ENCODE measurements at regions not wholly inside any gene's neighbourhood (a gene's known extent, or its start where the extent isn't known, plus 50 kb on each side); places are given as distances from the start of the nearest gene placed in this dataset.

DNA sequence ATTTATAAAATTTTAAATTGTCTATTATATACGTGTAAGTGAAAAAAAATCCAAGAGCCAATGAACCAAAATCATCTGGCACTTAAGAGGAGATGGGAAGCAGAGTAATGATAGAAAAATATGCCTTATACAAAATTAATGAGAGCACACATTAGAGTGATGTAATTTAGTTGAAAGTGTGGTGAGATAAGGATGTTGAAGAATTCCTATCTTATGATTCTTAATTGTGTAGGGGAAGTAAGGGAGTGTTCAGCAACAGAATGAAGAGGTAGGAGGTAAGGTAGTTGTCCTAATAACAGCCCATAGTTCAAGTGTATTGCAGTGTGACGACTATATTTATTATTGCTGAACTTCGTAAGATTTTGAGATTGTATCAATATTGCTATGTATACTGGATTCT is 843.4 kb upstream of the FLRT2 start:
- TF ChIP-seq, protein P1, sequence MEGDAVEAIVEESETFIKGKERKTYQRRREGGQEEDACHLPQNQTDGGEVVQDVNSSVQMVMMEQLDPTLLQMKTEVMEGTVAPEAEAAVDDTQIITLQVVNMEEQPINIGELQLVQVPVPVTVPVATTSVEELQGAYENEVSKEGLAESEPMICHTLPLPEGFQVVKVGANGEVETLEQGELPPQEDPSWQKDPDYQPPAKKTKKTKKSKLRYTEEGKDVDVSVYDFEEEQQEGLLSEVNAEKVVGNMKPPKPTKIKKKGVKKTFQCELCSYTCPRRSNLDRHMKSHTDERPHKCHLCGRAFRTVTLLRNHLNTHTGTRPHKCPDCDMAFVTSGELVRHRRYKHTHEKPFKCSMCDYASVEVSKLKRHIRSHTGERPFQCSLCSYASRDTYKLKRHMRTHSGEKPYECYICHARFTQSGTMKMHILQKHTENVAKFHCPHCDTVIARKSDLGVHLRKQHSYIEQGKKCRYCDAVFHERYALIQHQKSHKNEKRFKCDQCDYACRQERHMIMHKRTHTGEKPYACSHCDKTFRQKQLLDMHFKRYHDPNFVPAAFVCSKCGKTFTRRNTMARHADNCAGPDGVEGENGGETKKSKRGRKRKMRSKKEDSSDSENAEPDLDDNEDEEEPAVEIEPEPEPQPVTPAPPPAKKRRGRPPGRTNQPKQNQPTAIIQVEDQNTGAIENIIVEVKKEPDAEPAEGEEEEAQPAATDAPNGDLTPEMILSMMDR (tag by site-specific recombination; IDR thresholded peaks at IDR 0.05) = no peak
- TF ChIP-seq ZNF302 (tag by site-specific recombination; IDR thresholded peaks at IDR 0.05; ENCODE audit: low read depth) (no peak), ZNF677 (tag by site-specific recombination; IDR thresholded peaks at IDR 0.05) (no peak), YY1 (tag by site-specific recombination; IDR thresholded peaks at IDR 0.05) (no peak), ZNF660 (tag by site-specific recombination; IDR thresholded peaks at IDR 0.05) (no peak), GLIS1 (tag by site-specific recombination; IDR thresholded peaks at IDR 0.05) (no peak), ZSCAN16 (tag by site-specific recombination; IDR thresholded peaks at IDR 0.05) (no peak), ZNF37A (tag by site-specific recombination; IDR thresholded peaks at IDR 0.05) (no peak), ZNF585B (tag by site-specific recombination; IDR thresholded peaks at IDR 0.05) (no peak), ZBTB7A (tag by site-specific recombination; IDR thresholded peaks at IDR 0.05; ENCODE audit: low read depth) (no peak)
- TF ChIP-seq, protein P2, sequence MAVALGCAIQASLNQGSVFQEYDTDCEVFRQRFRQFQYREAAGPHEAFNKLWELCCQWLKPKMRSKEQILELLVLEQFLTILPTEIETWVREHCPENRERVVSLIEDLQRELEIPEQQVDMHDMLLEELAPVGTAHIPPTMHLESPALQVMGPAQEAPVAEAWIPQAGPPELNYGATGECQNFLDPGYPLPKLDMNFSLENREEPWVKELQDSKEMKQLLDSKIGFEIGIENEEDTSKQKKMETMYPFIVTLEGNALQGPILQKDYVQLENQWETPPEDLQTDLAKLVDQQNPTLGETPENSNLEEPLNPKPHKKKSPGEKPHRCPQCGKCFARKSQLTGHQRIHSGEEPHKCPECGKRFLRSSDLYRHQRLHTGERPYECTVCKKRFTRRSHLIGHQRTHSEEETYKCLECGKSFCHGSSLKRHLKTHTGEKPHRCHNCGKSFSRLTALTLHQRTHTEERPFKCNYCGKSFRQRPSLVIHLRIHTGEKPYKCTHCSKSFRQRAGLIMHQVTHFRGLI (tag by site-specific recombination; IDR thresholded peaks at IDR 0.05) = no peak
- TF ChIP-seq, protein P3, sequence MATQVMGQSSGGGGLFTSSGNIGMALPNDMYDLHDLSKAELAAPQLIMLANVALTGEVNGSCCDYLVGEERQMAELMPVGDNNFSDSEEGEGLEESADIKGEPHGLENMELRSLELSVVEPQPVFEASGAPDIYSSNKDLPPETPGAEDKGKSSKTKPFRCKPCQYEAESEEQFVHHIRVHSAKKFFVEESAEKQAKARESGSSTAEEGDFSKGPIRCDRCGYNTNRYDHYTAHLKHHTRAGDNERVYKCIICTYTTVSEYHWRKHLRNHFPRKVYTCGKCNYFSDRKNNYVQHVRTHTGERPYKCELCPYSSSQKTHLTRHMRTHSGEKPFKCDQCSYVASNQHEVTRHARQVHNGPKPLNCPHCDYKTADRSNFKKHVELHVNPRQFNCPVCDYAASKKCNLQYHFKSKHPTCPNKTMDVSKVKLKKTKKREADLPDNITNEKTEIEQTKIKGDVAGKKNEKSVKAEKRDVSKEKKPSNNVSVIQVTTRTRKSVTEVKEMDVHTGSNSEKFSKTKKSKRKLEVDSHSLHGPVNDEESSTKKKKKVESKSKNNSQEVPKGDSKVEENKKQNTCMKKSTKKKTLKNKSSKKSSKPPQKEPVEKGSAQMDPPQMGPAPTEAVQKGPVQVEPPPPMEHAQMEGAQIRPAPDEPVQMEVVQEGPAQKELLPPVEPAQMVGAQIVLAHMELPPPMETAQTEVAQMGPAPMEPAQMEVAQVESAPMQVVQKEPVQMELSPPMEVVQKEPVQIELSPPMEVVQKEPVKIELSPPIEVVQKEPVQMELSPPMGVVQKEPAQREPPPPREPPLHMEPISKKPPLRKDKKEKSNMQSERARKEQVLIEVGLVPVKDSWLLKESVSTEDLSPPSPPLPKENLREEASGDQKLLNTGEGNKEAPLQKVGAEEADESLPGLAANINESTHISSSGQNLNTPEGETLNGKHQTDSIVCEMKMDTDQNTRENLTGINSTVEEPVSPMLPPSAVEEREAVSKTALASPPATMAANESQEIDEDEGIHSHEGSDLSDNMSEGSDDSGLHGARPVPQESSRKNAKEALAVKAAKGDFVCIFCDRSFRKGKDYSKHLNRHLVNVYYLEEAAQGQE (tag by site-specific recombination; IDR thresholded peaks at IDR 0.05) = no peak
- TF ChIP-seq, protein P4, sequence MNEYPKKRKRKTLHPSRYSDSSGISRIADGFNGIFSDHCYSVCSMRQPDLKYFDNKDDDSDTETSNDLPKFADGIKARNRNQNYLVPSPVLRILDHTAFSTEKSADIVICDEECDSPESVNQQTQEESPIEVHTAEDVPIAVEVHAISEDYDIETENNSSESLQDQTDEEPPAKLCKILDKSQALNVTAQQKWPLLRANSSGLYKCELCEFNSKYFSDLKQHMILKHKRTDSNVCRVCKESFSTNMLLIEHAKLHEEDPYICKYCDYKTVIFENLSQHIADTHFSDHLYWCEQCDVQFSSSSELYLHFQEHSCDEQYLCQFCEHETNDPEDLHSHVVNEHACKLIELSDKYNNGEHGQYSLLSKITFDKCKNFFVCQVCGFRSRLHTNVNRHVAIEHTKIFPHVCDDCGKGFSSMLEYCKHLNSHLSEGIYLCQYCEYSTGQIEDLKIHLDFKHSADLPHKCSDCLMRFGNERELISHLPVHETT (tag by site-specific recombination; IDR thresholded peaks at IDR 0.05) = no peak
